Left cardiac atrium (tissue), 4 donors: ENCODE measurements at regions not wholly inside any gene's neighbourhood (a gene's known extent, or its start where the extent isn't known, plus 50 kb on each side); places are given as distances from the start of the nearest gene placed in this dataset.

Source experiments
- ATAC-seq, 2 donors: fragments of 200-7000 bp; cut with Tn5 transposase; one replicate each; pipeline ENCODE4 v1.9.1; 2020; ENCODE audit warnings: mild to moderate bottlenecking in 2 of 2, moderate library complexity in 2 of 2
- DNase-seq: peaks from one replicate; pipeline ENCODE4 v3.0.0-alpha.2; 2020
- intact Hi-C, 2 donors: fragments of 100-400 bp; cut with DNase I; formaldehyde crosslinking; loops; one replicate each; pipeline versions ENCODE4 v1.14.1 to v1.15.1; 2022 to 2023
- donor health status: DM: no; HTN: yes; CAD: no.
- donor health status: DM: no; HTN: yes; CAD: no; lungs with severe emphysema.
- donor health status: DM: yes; HTN: yes; CAD: no.
- donor health status: Dilated cardiomyopathy.

- intact Hi-C loops, result no loop called here
- no peak for ATAC-seq
- DNase-seq, result no peak
Observed at GRCh38 chr2:164115806-164116205, 380.0 kb upstream of the FIGN start.

- ATAC-seq (no peak), DNase-seq (no peak)
- intact Hi-C loops, result no loop called here
Observed at GRCh38 chr2:164114937-164115336, 379.1 kb upstream of the FIGN start.

GRCh38 chr2:164112105-164112504, 376.3 kb upstream of the FIGN start:
- ATAC-seq (no peak), DNase-seq (no peak)
- intact Hi-C loops, result no loop called here

- DNase-seq (no peak), ATAC-seq (no peak)
- intact Hi-C loops, result no loop called here
Observed at GRCh38 chr2:164110515-164110914, 374.7 kb upstream of the FIGN start.

GRCh38 chr2:164109006-164109405, 373.2 kb upstream of the FIGN start:
- ATAC-seq (no peak), DNase-seq (no peak)
- intact Hi-C loops, result no loop called here

- no peak for DNase-seq
- no peak for ATAC-seq
- intact Hi-C loops, result no loop called here
Observed at GRCh38 chr2:164103271-164103670, 367.5 kb upstream of the FIGN start.

GRCh38 chr2:164102366-164102765, 366.6 kb upstream of the FIGN start:
- intact Hi-C loops, result no loop called here
- DNase-seq (no peak), ATAC-seq (no peak)

GRCh38 chr2:164091673-164092072, 355.9 kb upstream of the FIGN start:
- DNase-seq (no peak), ATAC-seq (no peak)
- intact Hi-C loops, result no loop called here

GRCh38 chr2:164090533-164090932, 354.7 kb upstream of the FIGN start:
- ATAC-seq, result no peak
- intact Hi-C loops, result no loop called here
- DNase-seq, result no peak

GRCh38 chr2:164084066-164084465, 348.3 kb upstream of the FIGN start:
- intact Hi-C loops, result no loop called here
- DNase-seq, result no peak
- no peak for ATAC-seq

GRCh38 chr2:164080486-164080885, 344.7 kb upstream of the FIGN start:
- intact Hi-C loops, result no loop called here
- ATAC-seq, result no peak
- no peak for DNase-seq

GRCh38 chr2:164079258-164079657, 343.4 kb upstream of the FIGN start:
- no peak for ATAC-seq
- DNase-seq, result no peak
- intact Hi-C loops, result no loop called here

GRCh38 chr2:164078421-164078820, 342.6 kb upstream of the FIGN start:
- DNase-seq, result no peak
- no peak for ATAC-seq
- intact Hi-C loops, result no loop called here

GRCh38 chr2:164073101-164074074, 337.6 kb upstream of the FIGN start:
- ATAC-seq (no peak), DNase-seq (no peak)
- intact Hi-C loops, result no loop called here

- DNase-seq, result no peak
- intact Hi-C loops, result no loop called here
- peak in 1 of 2 donors; percentile 65 for ATAC-seq
Observed at GRCh38 chr2:164069540-164069939, 333.7 kb upstream of the FIGN start.

GRCh38 chr2:164068063-164068462, 332.3 kb upstream of the FIGN start:
- DNase-seq (no peak), ATAC-seq (no peak)
- intact Hi-C loops, result no loop called here

GRCh38 chr2:164066095-164066494, 330.3 kb upstream of the FIGN start:
- ATAC-seq (no peak), DNase-seq (no peak)
- intact Hi-C loops, result no loop called here

- intact Hi-C loops, result no loop called here
- DNase-seq, result no peak
- no peak for ATAC-seq
Observed at GRCh38 chr2:164065038-164065437, 329.2 kb upstream of the FIGN start.

GRCh38 chr2:164061129-164061746, 325.4 kb upstream of the FIGN start:
- peak; percentile 23 for DNase-seq

GRCh38 chr2:164060031-164060430, 324.2 kb upstream of the FIGN start:
- intact Hi-C loops, result no loop called here
- DNase-seq (no peak), ATAC-seq (no peak)

More at GRCh38 chr2:164061129-164061746, 325.4 kb upstream of the FIGN start:
- intact Hi-C loops, result no loop called here
- no peak for ATAC-seq

- DNase-seq (no peak), ATAC-seq (no peak)
- intact Hi-C loops, result loop anchor here in 1 of 2 donors (5.0 kb wide), 1 partner anchor 713 kb away; no protein-coding TSS in a partner anchor
Observed at GRCh38 chr2:164055623-164056022, 319.8 kb upstream of the FIGN start.
